NCI-H146 (cell line): ENCODE measurements at regions not wholly inside any gene's neighbourhood (a gene's known extent, or its start where the extent isn't known, plus 50 kb on each side); places are given as distances from the start of the nearest gene placed in this dataset.
A peak's percentile ranks its signal among the peaks of the same experiment; 100 is the strongest.
"Not testable (repeated sequence)": the region's sequence is repeated elsewhere in the genome, so short reads cannot be mapped to it uniquely, and the experiment has no call there.

ENCODE experiments used
- DNase-seq: peaks from one replicate; lab custom pipeline; 2025; lab: John Stamatoyannopoulos, UW

- not testable (repeated sequence) for DNase-seq
Measured at GRCh38 chr2:128598260-128598659, 279.6 kb upstream of the HS6ST1 start.

GRCh38 chr2:128598862-128599441 lies 280.3 kb upstream of the HS6ST1 start:
- DNase-seq: no peak

GRCh38 chr2:128599700-128600099 lies 281.0 kb upstream of the HS6ST1 start:
- DNase-seq: no peak

GRCh38 chr2:128600581-128601297 lies 282.1 kb upstream of the HS6ST1 start:
- no peak for DNase-seq

GRCh38 chr2:128601298-128602037 lies 282.8 kb upstream of the HS6ST1 start:
- DNase-seq: no peak

GRCh38 chr2:128602038-128602698 lies 283.5 kb upstream of the HS6ST1 start:
- DNase-seq: no peak

GRCh38 chr2:128602699-128603101 lies 284.0 kb upstream of the HS6ST1 start:
- DNase-seq: no peak

- DNase-seq: no peak
Measured at GRCh38 chr2:128603411-128603924, 284.8 kb upstream of the HS6ST1 start.

GRCh38 chr2:128604045-128604444 lies 285.4 kb upstream of the HS6ST1 start:
- no peak for DNase-seq

GRCh38 chr2:128604581-128604980 lies 285.9 kb upstream of the HS6ST1 start:
- not testable (repeated sequence) for DNase-seq

- DNase-seq: no peak
Measured at GRCh38 chr2:128605421-128605820, 286.8 kb upstream of the HS6ST1 start.

GRCh38 chr2:128605931-128606330 lies 287.3 kb upstream of the HS6ST1 start:
- no peak for DNase-seq

- DNase-seq: no peak
Measured at GRCh38 chr2:128606837-128607236, 288.2 kb upstream of the HS6ST1 start.

GRCh38 chr2:128607440-128607839 lies 288.8 kb upstream of the HS6ST1 start:
- no peak for DNase-seq

GRCh38 chr2:128607911-128608506 lies 289.3 kb upstream of the HS6ST1 start:
- peak; percentile 13 for DNase-seq

- no peak for DNase-seq
Measured at GRCh38 chr2:128608921-128609880, 290.5 kb upstream of the HS6ST1 start.

- DNase-seq: no peak
Measured at GRCh38 chr2:128610496-128610895, 291.8 kb upstream of the HS6ST1 start.

GRCh38 chr2:128611421-128612320 lies 293.0 kb upstream of the HS6ST1 start:
- no peak for DNase-seq

GRCh38 chr2:128612628-128613027 lies 294.0 kb upstream of the HS6ST1 start:
- DNase-seq: no peak

- no peak for DNase-seq
Measured at GRCh38 chr2:128613351-128613750, 294.7 kb upstream of the HS6ST1 start.
